ENCODE measurements at regions not wholly inside any gene's neighbourhood (a gene's known extent, or its start where the extent isn't known, plus 50 kb on each side); places are given as distances from the start of the nearest gene placed in this dataset.

DNA sequence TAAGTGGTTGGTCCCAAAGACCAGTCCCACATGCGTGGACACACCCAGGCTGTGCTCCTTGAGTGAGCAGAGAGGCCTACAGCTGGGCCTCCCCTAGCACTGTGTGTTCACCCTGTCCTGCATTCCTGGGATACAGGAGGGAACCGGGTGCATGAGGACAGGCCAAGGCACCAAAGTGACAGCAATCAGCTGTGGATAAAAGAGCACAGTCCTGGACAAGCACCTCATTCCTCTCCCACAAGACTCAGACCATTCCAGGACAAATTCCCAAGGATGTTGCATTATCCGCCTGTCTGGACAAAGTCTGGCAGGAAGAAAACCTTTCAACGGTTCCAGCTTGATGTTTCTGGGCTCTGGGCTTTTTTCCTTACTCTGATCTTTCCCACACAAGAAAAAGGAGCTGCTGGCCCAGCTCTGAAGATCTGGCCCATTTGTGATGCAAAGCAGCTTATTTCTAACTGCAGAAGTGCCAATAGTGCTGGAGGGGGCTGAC lies 273.2 kb downstream of the ENC1 start:
- no peak overlapping the region for H3K27ac Mint-ChIP-seq (ENCODE audit: unreplicated experiment)
- no peak for DNase-seq
- H3K4me1 Mint-ChIP-seq (ENCODE audit: low read depth, unreplicated experiment) = peaks cover 5% of the 10 kb centered on the region
- TF ChIP-seq, protein P1, sequence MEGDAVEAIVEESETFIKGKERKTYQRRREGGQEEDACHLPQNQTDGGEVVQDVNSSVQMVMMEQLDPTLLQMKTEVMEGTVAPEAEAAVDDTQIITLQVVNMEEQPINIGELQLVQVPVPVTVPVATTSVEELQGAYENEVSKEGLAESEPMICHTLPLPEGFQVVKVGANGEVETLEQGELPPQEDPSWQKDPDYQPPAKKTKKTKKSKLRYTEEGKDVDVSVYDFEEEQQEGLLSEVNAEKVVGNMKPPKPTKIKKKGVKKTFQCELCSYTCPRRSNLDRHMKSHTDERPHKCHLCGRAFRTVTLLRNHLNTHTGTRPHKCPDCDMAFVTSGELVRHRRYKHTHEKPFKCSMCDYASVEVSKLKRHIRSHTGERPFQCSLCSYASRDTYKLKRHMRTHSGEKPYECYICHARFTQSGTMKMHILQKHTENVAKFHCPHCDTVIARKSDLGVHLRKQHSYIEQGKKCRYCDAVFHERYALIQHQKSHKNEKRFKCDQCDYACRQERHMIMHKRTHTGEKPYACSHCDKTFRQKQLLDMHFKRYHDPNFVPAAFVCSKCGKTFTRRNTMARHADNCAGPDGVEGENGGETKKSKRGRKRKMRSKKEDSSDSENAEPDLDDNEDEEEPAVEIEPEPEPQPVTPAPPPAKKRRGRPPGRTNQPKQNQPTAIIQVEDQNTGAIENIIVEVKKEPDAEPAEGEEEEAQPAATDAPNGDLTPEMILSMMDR (IDR thresholded peaks at IDR 0.05; ENCODE audit: partially characterized antibody, unreplicated experiment) = no peak
- no peaks in the 10 kb centered on the region for H3K36me3 Mint-ChIP-seq (ENCODE audit: unreplicated experiment)
- H3K27me3 Mint-ChIP-seq (ENCODE audit: unreplicated experiment) = peaks cover 7% of the 10 kb centered on the region
- H3K4me3 Mint-ChIP-seq (ENCODE audit: unreplicated experiment) = no peak overlapping the region
- H3K9me3 Mint-ChIP-seq (ENCODE audit: unreplicated experiment) = peaks cover 1% of the 10 kb centered on the region

DNA sequence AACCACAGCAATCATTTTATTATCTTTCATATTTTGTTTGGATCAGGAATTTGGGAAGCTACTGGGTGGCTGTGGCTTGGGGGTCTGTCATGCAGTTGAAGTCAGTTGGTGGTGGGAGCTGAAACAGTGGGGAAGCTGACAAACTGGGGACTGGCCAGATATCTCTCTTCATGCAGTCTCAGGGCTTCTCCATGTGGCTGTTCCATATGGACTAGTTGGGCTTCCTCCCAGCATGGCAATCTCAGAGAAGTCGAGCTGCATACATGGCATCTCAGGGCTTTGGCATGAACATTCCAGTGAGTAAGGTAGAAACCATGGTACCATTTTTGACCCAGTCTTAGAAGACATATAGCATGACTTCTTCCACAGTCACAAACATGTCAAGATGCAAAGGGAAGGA lies 274.8 kb downstream of the ENC1 start:
- no peak overlapping the region for H3K4me3 Mint-ChIP-seq (ENCODE audit: unreplicated experiment)
- no peaks in the 10 kb centered on the region for H3K36me3 Mint-ChIP-seq (ENCODE audit: unreplicated experiment)
- peaks cover 5% of the 10 kb centered on the region for H3K4me1 Mint-ChIP-seq (ENCODE audit: low read depth, unreplicated experiment)
- H3K27me3 Mint-ChIP-seq (ENCODE audit: unreplicated experiment) = peaks cover 7% of the 10 kb centered on the region
- DNase-seq = no peak
- peaks cover 1% of the 10 kb centered on the region for H3K9me3 Mint-ChIP-seq (ENCODE audit: unreplicated experiment)
- H3K27ac Mint-ChIP-seq (ENCODE audit: unreplicated experiment) = no peak overlapping the region
- TF ChIP-seq, protein P1 (IDR thresholded peaks at IDR 0.05; ENCODE audit: partially characterized antibody, unreplicated experiment) = no peak

DNA sequence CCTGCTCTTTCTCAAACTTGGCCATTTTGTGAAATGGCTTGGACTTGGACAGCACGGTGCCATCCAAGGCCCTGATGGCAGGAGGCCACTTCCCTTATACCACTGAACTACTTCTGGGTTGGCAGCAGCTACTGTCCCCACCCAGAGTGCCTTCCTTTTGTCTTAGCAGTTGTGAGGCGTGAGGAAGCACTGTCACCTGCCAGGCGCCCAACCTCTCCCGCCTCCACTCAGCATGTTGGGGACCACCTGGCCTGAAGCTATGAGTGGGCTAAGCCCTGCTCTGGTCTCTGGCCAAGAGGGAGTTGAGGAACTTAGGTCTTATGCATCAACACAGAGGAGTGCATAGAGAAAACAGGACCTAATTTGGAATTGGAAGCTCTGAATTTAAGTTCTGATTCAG lies 276.0 kb downstream of the ENC1 start:
- TF ChIP-seq, protein P1 (IDR thresholded peaks at IDR 0.05; ENCODE audit: partially characterized antibody, unreplicated experiment) = no peak
- no peak for DNase-seq
- Mint-ChIP-seq H3K4me1 (ENCODE audit: low read depth, unreplicated experiment) (peaks cover 3% of the 10 kb centered on the region), H3K27me3 (ENCODE audit: unreplicated experiment) (peaks cover 7% of the 10 kb centered on the region), H3K27ac (ENCODE audit: unreplicated experiment) (no peak overlapping the region), H3K36me3 (ENCODE audit: unreplicated experiment) (no peaks in the 10 kb centered on the region), H3K4me3 (ENCODE audit: unreplicated experiment) (no peak overlapping the region), H3K9me3 (ENCODE audit: unreplicated experiment) (peaks cover 1% of the 10 kb centered on the region)

DNA sequence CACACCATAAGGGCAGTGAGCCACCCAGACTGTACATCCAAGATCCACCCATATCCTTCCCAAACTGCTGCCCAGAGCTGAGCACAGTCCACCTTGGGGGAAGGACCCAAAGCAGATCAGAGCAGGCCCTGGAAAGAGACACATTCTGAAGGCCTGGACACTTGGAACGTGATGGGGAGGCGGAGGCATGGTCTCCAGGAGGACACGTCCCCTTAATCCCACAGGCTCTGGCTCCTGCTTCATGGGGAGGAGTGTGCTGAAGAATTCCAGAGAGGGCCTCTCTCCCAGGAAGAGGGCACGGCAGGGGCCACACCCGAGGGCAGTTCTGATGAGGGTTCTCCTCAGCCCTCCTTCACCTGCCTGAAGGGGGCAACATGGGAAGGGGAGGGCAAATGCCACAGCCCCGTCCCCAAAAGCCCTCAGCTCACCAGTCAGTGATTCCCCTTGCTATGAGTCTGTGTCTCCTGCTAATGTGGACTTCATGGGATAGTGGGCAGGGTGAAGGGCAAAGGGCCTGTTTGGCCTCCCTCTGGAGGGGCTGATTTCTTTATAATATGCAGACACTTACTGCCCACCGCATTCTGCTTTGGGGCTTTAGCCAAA lies 276.8 kb downstream of the ENC1 start:
- Mint-ChIP-seq H3K4me1 (ENCODE audit: low read depth, unreplicated experiment) (peaks cover 9% of the 10 kb centered on the region), H3K27ac (ENCODE audit: unreplicated experiment) (no peak overlapping the region), H3K36me3 (ENCODE audit: unreplicated experiment) (no peaks in the 10 kb centered on the region), H3K9me3 (ENCODE audit: unreplicated experiment) (peaks cover 1% of the 10 kb centered on the region), H3K4me3 (ENCODE audit: unreplicated experiment) (no peak overlapping the region), H3K27me3 (ENCODE audit: unreplicated experiment) (peaks cover 7% of the 10 kb centered on the region)
- TF ChIP-seq, protein P1 (IDR thresholded peaks at IDR 0.05; ENCODE audit: partially characterized antibody, unreplicated experiment) = no peak
- no peak for DNase-seq
